Putamen (tissue), 1 donor: ENCODE measurements at regions not wholly inside any gene's neighbourhood (a gene's known extent, or its start where the extent isn't known, plus 50 kb on each side); places are given as distances from the start of the nearest gene placed in this dataset.

ENCODE experiments used
- DNase-seq: peaks from one replicate; pipeline ENCODE4 v3.0.0-alpha.2; 2016; ENCODE audit warnings: low spot score

- DNase-seq = no peak
Measured at GRCh38 chr5:162485666-162486292, 418.2 kb downstream of the GABRG2 start.

GRCh38 chr5:162487528-162488525 lies 420.3 kb downstream of the GABRG2 start:
- no peak for DNase-seq

GRCh38 chr5:162496100-162496808 lies 428.7 kb downstream of the GABRG2 start:
- DNase-seq = no peak

- DNase-seq = no peak
Measured at GRCh38 chr5:162497455-162497854, 429.9 kb downstream of the GABRG2 start.

- DNase-seq = no peak
Measured at GRCh38 chr5:162502780-162503179, 435.2 kb downstream of the GABRG2 start.

GRCh38 chr5:162503796-162504195 lies 436.2 kb downstream of the GABRG2 start:
- DNase-seq = no peak

GRCh38 chr5:162512935-162513565 lies 445.5 kb downstream of the GABRG2 start:
- DNase-seq = no peak

GRCh38 chr5:162514116-162514515 lies 446.5 kb downstream of the GABRG2 start:
- DNase-seq = no peak

GRCh38 chr5:162520878-162521277 lies 453.3 kb downstream of the GABRG2 start:
- DNase-seq = no peak

GRCh38 chr5:162529209-162529608 lies 461.6 kb downstream of the GABRG2 start:
- DNase-seq = no peak

- DNase-seq = no peak
Measured at GRCh38 chr5:162529886-162530285, 462.3 kb downstream of the GABRG2 start.

GRCh38 chr5:162543437-162543836 lies 475.9 kb downstream of the GABRG2 start:
- no peak for DNase-seq

- DNase-seq = no peak
Measured at GRCh38 chr5:162544905-162545304, 477.3 kb downstream of the GABRG2 start.

- no peak for DNase-seq
Measured at GRCh38 chr5:162550236-162550635, 482.7 kb downstream of the GABRG2 start.

GRCh38 chr5:162558120-162558519 lies 490.5 kb downstream of the GABRG2 start:
- DNase-seq = no peak

GRCh38 chr5:162567644-162568043 lies 500.1 kb downstream of the GABRG2 start:
- DNase-seq = no peak

GRCh38 chr5:162573758-162574157 lies 506.2 kb downstream of the GABRG2 start:
- no peak for DNase-seq

- DNase-seq = no peak
Measured at GRCh38 chr5:162591724-162592123, 524.2 kb downstream of the GABRG2 start.

- DNase-seq = no peak
Measured at GRCh38 chr5:162593881-162594280, 526.3 kb downstream of the GABRG2 start.

- DNase-seq = no peak
Measured at GRCh38 chr5:162603443-162604070, 536.0 kb downstream of the GABRG2 start.

GRCh38 chr5:162607879-162608278 lies 540.3 kb downstream of the GABRG2 start:
- no peak for DNase-seq
